ENCODE measurements at regions not wholly inside any gene's neighbourhood (a gene's known extent, or its start where the extent isn't known, plus 50 kb on each side); places are given as distances from the start of the nearest gene placed in this dataset.
"Not testable (repeated sequence)": the region's sequence is repeated elsewhere in the genome, so short reads cannot be mapped to it uniquely, and the experiment has no call there.

- not testable (repeated sequence) for DNase-seq (ENCODE audit: low read depth)
Measured at GRCh38 chr10:9402507-9403195, 1348.2 kb downstream of the GATA3 start.

- DNase-seq (ENCODE audit: low read depth) = not testable (repeated sequence)
Measured at GRCh38 chr10:9407201-9407600, 1352.7 kb downstream of the GATA3 start.

- DNase-seq (ENCODE audit: low read depth) = no peak
Measured at GRCh38 chr10:9416331-9416730, 1361.8 kb downstream of the GATA3 start.

- no peak for DNase-seq (ENCODE audit: low read depth)
Measured at GRCh38 chr10:9419757-9420156, 1365.3 kb downstream of the GATA3 start.

GRCh38 chr10:9427209-9427608 is 1372.7 kb downstream of the GATA3 start:
- DNase-seq (ENCODE audit: low read depth) = no peak

GRCh38 chr10:9437131-9437530 is 1382.6 kb downstream of the GATA3 start:
- no peak for DNase-seq (ENCODE audit: low read depth)

GRCh38 chr10:9443758-9444157 is 1389.3 kb downstream of the GATA3 start:
- no peak for DNase-seq (ENCODE audit: low read depth)

- no peak for DNase-seq (ENCODE audit: low read depth)
Measured at GRCh38 chr10:9449530-9449929, 1395.0 kb downstream of the GATA3 start.

- DNase-seq (ENCODE audit: low read depth) = no peak
Measured at GRCh38 chr10:9450801-9451200, 1396.3 kb downstream of the GATA3 start.

GRCh38 chr10:9451211-9451773 is 1396.8 kb downstream of the GATA3 start:
- DNase-seq (ENCODE audit: low read depth) = no peak

GRCh38 chr10:9452056-9452455 is 1397.6 kb downstream of the GATA3 start:
- no peak for DNase-seq (ENCODE audit: low read depth)

GRCh38 chr10:9453871-9454270 is 1399.4 kb downstream of the GATA3 start:
- DNase-seq (ENCODE audit: low read depth) = not testable (repeated sequence)

GRCh38 chr10:9469663-9470205 is 1415.2 kb downstream of the GATA3 start:
- DNase-seq (ENCODE audit: low read depth) = no peak

- no peak for DNase-seq (ENCODE audit: low read depth)
Measured at GRCh38 chr10:9470581-9470980, 1416.1 kb downstream of the GATA3 start.

- DNase-seq (ENCODE audit: low read depth) = no peak
Measured at GRCh38 chr10:9501944-9502343, 1447.5 kb downstream of the GATA3 start.

- no peak for DNase-seq (ENCODE audit: low read depth)
Measured at GRCh38 chr10:9504227-9504626, 1449.7 kb downstream of the GATA3 start.

GRCh38 chr10:9505546-9505945 is 1451.1 kb downstream of the GATA3 start:
- DNase-seq (ENCODE audit: low read depth) = no peak

- no peak for DNase-seq (ENCODE audit: low read depth)
Measured at GRCh38 chr10:9508606-9509005, 1454.1 kb downstream of the GATA3 start.

- DNase-seq (ENCODE audit: low read depth) = no peak
Measured at GRCh38 chr10:9510626-9511025, 1456.1 kb downstream of the GATA3 start.

- DNase-seq (ENCODE audit: low read depth) = no peak
Measured at GRCh38 chr10:9515922-9516321, 1461.4 kb downstream of the GATA3 start.

GRCh38 chr10:9535744-9536143 is 1481.3 kb downstream of the GATA3 start:
- no peak for DNase-seq (ENCODE audit: low read depth)

GRCh38 chr10:9545073-9545472 is 1472.6 kb upstream of the CELF2 start:
- DNase-seq (ENCODE audit: low read depth) = no peak
